NCI-H82 (cell line): ENCODE measurements at regions not wholly inside any gene's neighbourhood (a gene's known extent, or its start where the extent isn't known, plus 50 kb on each side); places are given as distances from the start of the nearest gene placed in this dataset.
"Not testable (repeated sequence)": the region's sequence is repeated elsewhere in the genome, so short reads cannot be mapped to it uniquely, and the experiment has no call there.

Experiments
- DNase-seq: peaks from one replicate; lab custom pipeline; 2025; lab: John Stamatoyannopoulos, UW

DNA sequence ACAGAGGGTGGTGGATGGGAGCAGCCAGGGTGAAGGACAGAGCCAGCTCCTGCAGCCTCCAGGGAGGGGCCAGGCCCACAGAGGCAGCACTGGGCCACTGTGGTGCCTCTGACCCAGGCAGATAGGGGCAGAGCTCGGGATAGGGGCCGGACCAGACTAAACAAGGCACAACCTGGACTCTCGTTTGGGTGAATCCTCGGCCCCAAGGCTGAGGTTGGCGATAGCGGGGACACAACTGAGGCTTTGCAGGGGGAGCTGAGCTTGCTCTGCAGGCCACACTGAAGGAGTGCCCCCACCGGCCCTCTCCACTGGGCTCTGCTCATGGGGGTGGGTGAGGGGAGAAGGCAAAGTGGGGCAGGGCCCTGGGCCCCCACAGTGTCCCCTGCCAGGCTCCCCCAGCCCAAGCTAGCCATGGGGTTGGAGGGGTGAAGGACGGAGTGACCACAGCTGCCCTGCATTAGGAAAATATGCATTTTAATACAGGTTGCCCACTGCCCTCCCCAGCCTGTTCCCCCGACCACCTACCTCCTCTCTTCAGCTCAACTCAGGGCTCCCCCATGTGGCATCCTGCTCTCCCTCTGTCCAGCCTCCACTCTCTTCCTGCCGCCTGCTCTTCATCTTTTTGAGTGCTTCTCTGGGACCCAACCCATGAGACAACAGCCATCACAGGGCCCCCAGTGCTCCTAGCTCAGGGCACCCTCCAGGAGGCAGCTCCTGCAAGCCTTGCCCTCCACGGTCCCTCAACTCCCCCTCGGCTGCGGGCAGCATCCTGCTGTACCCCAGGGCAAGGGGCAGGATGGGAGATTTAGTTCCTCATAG lies 152.8 kb downstream of the INHBB start:
- no peak for DNase-seq

DNA sequence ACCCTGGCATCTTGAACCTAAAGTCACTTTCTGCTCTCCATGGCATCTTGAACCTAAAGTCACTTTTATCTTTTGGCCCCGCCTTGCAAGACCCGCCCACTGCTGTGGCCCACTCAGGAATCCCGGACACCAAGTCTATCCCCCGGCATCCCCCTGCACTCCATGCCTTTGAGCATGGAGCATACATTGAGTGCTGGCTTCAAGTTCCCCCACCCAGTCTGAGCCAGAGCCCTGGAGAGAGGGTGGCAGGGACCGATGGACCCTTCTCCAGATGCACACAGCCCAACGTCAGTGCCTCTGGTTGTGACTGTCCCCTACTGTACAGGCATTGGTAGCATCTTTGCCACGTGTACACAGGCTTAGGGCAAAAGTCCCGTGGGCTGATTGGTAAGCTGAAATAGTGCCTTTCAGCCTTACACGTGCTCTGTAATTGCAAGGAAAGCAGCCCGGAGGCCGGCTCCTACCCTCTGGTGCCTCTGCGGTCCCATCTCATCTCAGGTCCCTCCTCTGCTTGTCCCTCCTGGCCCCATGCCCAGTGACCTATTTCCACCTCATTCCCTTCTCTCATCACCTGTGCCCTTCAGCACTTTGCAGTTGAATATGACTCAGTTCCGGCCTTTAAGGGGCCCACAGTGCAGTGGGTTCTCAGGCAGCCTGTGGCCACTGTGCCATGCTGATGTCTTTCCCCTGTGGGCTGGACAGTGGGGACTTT lies 154.0 kb downstream of the INHBB start:
- DNase-seq = no peak

DNA sequence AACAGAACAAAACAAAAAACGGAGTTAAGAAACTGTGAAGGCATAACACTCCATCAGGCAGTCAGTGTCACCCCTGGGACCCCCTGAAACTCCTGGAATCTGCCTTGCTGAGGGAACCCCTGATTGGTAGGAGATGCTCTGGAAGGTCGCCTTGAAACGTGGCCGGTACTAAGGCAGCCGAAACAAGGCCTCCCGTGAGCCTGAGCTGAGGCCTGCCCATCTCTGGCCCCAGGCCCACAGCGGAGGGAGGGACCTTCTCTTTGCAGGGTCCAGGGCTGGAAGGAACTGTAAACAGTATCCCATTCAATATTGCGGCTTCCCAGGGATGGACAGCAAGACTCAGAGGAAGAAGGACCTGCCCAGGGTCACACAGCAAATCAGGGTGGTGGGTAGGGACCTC lies 155.7 kb downstream of the INHBB start:
- DNase-seq = no peak

DNA sequence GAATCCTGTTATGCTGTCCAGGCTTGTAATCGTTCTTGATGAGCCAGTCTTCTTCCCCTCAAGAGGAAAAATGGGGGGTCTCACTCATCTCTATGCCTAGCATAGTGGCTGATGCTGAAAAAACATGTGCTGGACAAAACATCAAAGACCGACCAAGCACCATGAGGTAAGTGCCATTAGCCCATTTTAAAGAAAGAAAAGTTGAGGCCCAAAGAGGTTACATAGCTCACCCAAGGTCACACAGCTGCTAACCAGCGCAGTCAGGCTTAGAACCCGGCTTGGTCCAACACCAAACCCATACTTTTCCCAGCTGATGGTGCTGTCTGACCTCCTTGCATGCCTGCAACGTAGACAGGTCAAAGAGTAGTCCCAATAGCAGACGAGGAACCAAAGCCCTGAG lies 156.4 kb downstream of the INHBB start:
- DNase-seq = no peak

DNA sequence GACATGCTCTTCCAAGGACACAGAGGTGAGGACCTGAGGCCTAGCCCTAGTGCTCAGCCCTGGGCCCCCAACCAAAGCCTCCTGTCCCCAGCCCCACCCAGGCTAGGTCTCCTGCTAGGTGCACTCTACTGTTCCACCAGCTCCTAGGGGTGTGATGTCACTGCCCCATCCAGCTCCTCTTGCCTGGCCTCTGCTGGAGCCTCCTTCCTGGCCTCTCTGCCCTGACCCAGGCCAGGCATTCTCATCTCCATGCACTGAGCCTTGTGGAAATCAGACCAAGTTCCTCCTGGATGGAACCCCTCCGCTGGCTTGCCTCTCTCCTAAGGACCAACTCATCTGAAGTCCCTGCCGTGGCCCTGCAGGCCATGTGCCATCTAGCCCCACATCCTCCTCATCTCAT lies 156.8 kb downstream of the INHBB start:
- no peak for DNase-seq

DNA sequence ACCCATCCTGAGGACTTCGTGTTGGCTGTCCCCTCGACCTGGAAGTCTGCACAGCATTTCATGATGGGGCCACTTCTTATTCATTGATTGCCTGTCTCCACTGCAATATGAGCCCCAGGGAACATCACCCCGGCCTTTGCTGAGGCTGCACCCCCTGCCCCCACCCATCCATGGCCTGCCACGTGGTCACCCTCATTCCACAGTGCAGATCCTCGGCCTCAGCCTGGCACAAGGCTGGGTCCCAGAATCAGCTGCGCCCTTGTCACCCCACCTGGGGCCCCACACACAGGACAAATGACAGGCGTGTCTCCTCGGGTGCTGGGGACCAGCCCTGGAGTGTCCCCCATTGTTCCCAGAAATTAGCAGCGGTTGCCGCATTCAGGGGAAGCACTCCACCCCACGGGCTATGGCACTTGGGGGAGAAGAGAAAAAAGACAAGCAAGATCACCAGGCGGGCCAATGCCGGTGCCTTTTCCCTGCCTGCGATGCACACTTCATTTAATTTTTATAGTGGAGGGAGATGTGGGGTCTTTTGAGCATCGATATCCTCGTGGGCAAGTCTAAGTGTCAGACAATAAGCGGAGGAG lies 157.4 kb downstream of the INHBB start:
- no peak for DNase-seq

DNA sequence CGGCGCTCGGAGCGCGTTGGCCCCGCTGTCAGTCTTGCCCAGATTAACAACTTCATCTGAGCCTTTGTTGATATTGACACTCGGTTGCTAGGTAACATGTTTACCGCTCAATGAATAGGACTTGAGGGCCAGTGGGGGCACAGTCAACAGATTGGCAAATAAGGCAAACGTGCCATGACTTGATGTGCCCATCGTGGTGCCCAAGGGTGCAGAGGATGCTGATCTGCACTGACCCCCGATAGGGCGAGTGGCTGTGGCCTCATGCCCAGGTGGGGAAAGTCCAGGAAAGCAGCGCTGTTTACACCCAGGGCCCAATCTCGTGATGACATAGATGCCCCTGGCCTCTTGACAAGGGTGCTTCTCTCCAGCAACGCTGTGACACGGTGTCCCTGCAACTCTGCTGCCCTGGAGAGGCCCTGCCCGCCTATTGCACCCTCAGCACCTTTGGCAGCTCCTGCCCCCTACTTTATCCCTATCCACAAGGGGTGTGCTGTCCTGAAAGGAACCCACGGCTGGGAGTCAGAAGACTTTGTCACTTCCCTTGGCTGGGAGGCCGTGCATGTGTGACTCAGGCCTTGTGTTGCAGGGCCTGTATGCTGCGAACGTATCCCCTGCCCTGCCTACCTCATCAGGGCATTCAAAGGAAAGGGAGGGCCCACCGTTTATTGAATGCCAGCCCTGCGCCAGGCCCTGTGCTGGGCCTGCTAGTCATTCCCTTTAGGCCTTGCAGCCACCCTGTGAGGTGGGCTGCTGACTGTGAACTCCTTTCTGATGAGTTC lies 158.0 kb downstream of the INHBB start:
- DNase-seq = peak; percentile 76

DNA sequence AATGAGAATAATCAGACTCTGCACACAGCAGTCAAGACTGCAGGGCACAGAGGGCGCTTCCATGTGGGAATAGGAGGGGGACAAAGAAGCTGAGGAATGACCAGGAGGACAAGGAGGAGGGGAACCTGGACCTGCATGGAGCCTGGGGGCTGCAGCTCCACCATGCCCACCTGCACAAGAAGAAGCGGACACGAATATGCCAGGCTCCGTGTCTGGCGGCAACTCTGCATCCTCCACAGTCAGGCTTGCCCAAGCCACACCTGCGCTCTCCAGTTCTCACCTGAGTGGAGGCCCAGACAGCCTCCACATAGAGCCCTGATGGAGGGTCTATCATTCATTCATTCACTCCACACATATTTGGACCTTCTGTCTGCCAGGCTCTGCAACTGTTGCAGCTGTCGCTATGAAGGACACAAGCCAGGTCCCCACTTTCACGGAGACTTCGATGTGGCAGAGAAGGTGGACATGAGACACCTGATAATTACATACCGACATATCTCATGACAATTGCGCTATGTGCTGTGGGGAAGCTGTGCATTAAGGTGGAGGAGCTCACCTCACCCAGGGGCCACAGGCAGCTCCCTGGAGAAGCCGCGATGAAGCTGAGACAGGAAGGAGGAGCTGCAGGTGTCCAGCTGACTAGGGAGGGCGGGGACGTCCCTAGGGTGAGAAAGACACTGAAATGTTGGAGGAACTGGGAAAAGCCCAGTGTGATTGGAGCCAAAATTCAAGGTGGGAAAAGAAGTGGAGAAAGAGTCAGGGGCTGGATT lies 159.2 kb downstream of the INHBB start:
- DNase-seq = no peak

DNA sequence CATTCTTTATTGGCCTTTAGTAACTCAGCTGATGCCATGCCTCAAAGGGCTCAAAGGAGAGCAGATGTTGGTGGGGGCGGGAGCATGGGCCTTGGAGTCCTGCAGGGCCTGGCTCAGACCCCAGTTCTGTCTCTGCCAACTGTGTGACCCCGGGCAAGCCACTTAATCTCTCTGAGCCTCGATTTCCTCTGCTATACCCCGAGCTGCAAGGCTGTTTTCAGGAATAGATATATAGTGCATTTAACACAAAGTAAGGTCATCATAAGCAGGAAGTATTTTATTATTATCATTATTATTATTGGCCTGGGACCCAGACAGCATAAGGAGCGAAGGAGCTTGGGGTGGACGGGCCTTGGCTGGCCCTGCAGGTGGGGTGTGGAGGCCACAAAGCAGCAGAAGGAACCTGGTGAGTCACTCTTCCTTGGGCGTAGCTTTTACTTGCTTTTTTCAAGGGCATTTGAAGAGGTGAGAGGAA lies 162.7 kb downstream of the INHBB start:
- no peak for DNase-seq

DNA sequence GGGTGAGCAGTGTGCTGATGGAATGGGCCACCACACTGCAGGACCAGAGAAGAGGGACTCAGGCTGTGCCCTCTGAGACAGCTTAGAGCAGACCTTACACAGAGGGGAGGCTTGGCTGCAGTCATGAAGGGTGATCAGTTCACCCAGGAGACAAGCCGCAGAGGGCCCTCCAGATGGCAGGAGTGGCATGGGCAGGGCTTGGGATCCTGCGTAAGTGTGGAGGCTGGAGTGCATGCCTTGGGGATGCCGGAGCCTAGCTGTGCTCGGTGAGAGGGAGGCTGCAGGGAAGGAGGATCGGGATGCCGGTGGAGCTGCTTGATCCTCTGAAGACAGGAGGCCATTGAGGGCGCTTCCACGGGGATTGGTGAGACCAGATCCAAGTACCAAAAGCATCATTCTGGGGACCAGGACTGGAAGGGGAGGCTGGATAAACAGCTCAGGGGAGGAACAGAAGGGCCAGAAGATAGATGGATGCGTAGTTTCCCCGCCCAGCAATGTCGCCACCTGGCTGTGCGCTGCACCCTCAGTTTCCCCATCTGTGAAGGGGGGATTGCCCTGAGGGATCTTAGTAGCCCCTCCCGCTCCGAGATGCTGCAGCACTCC lies 163.4 kb downstream of the INHBB start:
- DNase-seq = no peak

DNA sequence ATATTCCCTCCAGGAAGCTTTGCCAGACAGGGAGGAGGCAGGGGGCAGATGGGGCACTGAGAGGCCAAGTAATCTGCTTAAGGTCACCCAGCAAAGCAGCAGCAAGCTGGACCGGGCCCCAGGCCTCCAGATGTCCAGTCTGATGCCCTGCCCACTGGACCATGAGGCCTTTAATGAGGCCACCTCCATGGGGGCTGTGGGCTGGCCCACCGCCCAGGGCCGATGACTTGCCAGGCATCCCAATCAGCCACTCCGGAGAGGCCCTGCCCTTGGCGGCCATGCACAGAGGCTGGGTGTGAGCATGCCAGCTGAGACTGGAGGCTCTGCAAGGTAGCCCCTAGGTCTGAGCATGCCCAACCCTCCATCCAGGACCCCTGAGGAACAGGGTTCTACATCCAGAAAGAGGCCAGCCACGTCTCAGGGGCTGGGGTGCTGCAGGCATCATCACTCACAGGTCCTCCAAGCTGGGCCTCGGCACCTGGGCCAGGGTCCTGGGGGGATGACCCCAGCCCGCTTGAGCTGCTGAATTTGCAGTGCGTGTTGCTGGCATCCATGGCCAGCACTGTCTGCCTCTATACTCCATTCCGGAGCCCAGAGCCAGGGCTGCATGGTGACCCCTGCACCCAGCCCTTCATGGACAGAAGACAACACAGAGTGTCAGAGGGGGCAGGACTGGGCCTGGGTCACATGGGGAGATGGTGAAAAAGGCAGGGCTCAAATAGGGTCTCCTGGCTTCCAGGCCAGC lies 164.2 kb downstream of the INHBB start:
- DNase-seq = no peak

DNA sequence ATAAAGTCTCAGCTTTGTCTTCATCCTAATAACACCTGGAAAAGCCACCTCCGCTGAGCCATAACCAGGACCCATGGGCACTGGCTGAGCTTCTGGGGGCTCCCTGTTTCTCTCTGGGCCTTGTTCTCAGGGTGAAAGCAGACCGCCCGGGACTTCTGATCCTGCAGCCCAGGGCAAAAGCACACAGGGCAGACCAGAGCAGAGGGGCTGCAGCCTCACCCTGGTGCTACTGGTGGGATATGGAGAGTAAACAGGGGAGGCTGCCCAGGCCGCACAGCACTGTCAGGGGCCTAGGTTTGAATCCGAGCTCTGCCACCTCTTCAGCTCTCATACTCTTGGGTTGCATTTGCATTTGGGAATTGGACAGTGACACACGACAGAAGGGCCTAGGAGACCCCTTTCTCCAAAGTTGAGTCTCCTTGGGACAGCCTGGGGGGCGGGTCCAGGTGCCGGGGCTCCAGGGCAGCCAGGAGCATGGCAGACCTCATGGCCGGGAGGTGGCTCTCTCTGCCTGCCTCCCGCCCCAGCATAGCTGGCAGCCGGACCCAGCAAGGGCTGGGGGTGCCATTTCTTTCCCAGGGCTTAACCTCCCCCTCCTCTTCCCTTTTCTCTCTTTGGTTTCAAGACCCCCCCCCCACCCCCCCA lies 164.9 kb downstream of the INHBB start:
- no peak for DNase-seq

DNA sequence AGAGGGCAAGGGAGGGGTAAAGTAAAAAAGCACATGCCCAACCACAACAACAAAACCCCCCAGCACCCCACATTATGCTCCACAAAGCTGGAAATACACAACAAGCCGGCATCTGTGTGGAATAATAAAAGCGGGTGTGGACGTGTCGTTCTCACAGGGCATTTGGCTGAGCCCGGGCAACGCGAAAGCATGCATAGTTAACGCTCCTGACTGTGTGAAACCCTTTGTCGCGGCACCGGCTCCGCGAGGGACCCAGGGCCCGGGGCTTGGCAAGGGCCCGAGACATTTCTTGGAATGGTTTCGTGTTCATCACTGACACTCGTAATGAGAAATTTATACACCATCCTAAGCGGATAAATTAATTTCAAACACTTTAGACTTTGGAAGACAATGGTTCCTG lies 165.6 kb downstream of the INHBB start:
- DNase-seq = no peak

DNA sequence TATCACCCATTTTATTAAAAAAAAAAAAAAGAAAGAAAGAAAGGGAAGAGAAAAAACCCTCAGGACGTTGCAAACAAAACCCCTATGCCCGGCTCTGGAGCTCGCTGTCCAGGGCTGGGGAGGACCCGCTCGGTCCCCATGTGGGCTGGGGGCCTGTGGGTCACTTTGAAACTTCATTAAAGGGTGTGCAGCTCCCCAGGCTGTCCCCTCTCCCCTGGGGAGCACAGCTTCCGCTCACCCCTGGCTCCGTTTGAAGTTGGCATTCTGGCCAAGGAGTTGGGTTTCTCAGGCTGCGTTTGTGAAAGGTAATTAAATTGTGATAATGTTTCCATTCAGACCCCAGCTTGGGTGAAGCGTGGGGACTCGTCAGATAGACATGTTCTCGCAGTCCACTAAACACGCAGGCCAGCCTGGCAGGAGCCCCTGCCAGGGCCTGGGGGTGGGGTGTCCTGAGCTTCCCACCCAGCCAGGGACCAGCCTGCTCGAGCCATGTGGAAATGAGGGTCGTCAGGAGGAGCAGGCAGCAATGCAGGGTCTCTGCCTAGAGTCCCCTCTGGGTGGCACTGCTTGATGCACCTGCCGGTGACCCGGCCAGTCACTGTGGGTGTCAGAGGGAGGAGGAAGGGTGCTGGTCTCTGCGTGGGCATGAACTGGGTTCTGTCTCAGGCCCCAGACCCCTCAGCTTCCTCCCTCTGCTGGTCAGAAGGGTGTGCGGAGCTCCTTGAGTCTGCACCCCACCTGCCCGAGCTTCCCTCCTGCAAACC lies 166.2 kb downstream of the INHBB start:
- no peak for DNase-seq

DNA sequence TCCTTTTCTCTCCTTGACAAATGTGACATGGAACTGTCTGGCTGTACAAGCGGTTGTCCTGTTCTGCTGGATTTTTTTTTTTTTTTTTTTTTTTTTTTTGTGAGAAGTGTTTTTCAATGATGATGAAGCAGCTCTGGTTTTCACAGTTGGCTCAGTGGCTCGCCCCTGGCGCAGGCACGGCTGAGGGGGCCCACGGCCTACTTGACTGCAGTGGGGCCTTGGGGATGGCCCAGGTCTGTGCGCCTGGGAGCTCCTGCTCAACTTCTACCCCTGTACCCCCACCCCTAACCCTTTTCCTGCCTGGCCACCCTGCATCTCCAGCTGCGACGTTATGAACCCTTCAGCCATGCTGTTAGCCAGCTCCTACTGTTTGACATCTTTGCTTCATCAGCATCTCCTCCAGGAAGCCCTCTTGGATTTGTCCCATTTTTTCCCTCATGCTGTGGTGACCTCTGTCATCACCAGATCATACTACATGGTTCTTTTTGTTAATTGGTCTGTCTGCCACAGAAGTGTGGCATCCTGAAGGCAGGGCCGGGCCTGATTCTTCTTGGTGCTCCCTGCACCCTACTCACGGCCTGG lies 167.9 kb downstream of the INHBB start:
- no peak for DNase-seq

DNA sequence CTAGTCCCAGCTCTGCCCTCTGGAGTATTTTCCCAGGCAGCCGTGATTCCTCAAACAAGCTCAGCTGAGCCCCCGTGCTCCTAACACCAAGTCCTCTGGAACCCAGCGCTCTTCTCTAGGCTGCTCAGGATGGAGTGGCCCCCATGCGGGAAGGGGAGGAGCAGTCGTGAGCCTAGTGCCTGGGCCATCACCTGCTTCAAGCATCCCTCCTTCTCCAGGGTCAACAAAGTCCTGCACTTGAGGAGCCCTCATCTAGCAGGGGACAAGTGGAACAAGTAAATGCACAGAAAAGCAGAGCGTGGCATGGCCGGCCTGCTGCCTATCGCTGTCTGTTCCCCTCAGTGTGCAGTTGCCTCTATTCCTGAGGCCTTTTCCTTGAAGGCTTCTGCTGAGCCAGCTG lies 168.6 kb downstream of the INHBB start:
- DNase-seq = no peak

DNA sequence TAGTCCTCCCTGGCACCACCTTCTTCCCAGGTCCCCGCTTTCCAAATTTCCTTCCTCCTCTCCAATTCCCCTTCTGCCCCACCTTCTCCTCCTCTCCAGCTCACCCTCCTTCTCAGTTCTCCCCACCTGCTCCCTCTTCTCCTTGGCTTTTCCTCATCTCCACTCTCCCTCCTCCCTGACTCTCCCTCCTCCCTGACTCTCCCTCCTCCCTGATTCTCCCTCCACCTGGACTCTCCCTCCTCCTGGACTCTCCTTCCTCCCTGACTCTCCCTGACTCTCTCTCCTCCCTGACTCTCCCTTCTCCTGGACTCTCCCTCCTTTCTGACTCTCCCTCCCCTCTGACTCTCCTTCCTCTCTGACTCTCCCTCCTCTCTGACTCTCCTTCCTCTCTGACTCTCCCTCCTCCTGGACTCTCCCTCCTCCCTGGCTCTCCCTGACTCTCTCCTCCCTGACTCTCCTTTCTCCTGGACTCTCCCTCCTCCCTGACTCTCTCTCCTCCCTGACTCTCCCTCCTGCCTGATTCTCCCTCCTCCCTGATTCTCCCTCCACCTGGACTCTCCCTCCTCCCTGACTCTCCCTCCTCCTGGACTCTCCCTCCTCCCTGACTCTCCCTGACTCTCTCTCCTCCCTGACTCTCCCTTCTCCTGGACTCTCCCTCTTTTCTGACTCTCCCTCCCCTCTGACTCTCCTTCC lies 169.3 kb downstream of the INHBB start:
- not testable (repeated sequence) for DNase-seq
